Embryonic facial prominence (tissue), 1 donor: ENCODE measurements at regions not wholly inside any gene's neighbourhood (a gene's known extent, or its start where the extent isn't known, plus 50 kb on each side); places are given as distances from the start of the nearest gene placed in this dataset.

Experiments used
- DNase-seq: peaks from one replicate; pipeline ENCODE4 v3.0.0-alpha.2; 2016; ENCODE audit errors: extremely low spot score

DNA sequence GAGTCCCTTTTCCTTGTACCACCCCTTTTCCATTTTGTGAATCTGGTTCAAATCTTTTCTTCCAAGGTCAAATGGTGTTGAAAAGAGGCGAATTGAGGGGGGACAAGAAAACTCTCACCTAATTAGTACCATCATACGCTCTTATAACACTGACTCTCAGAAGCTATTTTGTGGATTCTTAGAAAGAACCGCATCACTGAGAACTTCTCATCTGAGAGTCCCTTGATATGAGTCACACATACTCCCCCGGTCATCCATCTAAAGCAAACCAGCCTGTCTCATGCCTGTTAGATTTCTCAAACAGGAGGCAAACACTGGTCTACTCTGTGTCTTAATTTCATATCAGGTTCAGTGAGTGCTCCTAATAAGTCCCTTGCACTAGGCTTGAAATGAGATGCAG, 76.5 kb upstream of the SPRED1 start:
- DNase-seq: no peak

DNA sequence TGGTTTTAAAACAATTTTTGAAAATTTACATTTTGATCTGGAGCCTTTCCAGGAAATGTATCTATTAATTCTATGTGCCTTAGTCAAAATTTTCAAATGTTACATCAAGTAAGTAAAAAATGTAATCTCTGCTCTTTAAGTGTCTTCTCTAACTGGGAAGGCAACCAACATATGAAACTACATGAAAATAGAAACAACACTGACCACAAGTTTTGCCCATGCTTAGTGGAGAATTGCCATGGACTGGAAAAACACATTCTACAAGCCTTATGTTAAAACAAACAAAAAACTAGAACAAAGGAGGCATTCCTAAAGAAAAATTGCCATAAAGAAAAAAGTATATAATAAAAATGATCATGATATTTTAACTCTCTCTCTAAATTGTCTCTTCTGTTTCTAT, 75.9 kb upstream of the SPRED1 start:
- no peak for DNase-seq

DNA sequence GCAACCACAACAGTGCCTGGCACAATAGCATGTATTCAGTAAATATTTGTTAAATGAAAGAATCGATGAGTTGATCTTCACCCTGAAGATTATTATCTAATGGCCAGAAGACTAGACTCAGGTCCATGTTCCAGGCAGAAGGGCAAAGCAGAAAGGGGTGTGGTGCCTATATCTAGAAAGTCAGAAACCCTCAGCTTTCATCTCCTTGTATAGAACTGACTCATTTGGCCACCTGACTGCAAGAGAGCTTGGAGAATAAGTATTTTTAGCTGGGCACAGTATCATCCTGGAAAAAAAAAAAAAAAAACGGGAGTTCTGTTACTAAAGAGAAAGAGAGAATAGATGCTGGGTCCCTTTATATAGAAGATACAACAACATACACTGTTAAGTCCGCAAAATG, 69.7 kb upstream of the SPRED1 start:
- no peak for DNase-seq

DNA sequence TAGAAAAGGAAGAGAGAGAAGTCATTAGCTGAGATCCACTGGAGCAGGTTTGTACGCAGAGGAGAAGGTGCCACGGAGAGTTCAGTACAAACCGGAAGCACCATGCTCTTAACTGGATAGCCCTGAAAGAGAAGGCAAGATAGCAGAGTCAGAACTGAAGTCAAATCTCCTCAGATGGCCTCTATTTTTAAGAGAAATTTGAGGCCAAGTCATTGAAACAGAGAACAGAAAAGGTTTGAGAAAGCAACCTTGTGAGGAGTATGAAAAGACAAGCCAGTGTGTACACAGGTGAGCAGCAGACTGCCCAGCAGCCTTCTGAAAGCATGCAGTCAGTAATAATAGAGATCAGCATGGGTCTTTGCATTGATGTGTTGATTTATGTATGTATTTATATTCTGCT, 66.1 kb upstream of the SPRED1 start:
- no peak for DNase-seq

DNA sequence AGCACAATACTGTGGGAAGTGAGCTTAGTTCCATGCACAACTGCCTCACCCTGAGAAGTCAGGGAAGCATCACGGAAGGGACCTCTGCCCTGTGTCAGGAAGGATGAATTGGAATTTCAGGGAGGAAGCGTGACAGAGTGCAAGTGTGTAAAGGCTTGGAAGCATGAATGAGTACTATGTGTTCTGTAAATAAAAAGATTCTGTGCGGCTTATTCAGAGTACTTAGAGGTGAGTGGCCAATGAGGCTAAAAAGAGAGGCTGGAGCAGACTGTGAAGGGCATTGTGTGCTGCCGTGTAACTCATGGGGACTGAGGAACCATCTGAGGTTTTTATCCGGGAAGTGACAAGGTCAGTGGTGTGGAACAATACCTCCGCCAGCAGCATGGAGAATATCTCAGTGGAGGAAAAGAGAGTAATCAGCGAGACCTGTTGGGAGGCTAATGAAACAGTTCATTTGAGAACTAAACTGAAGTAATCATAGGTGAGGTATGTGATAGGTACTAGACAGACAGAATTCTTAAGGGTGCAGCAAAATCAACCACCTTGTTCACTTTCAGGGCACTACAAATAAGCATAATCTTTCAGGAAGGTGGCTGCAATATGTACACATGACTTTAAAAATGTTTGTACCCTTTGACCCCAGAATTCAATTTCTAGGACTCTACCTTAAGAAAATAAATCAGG, 64.9 kb upstream of the SPRED1 start:
- DNase-seq: no peak

DNA sequence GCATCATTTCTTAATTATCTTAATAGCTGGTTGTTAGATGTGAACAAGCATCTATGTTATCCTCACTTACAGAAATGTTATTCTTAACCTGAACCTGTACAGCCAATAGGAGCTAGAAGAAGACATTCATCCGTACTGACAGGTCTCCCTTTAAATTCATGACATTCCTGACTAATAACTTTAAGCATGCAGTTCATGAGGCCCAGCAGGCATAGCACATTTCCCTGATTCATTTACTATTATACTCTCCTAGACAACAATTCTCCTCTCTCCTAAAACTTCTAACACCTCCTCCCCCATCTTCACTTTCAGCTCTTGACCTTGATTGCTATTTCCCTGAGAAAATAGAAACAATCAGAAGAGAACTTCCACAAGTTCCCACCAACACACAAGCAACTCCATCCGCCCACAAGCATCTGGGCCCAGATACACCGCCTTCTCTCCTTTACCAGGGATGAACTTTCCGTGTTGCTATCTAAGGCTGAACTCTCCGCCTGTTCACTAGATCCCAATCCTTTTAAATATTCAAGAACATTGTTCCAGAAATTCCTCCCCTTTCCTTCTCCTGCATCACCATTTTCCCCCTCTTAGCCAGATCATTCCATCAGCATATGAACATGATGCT, 62.9 kb upstream of the SPRED1 start:
- DNase-seq: no peak

DNA sequence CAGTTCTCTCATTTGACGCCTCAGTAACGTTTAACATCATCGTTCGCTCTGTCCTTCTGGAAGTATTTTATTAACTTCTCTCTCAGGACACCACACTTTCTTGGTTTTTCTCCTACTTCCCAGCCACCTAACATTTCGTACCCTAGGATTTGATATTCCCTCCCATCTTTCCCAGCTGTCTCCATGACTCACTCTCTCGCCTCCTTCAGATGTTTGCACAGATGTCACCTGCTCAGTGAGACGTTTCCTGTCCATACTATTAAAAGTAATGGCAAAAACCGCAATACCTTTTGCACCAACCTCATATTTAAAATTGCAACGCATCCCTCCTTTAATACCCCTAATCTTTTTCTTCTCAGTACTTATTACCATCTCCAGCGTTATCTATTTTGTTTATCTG, 62.1 kb upstream of the SPRED1 start:
- no peak for DNase-seq

DNA sequence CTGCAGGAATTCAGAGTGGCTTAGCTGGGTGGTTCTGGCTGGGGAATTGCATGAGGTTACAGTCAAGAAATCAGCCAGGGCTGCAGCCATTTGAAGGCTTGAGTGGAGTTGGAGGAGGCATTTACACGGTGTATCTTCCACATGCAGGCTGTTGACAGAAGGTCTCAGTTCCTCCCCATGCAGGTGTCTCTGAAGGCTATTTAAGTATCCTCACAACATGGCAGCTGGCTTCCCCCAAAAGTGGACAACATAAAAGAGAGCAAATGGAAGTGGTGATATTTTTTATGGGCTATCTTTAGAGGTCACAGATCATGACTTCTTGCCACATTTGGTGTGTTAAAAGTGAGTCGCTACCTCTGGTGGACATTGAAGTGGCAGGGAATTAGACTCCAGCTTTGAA, 60.1 kb upstream of the SPRED1 start:
- no peak for DNase-seq

DNA sequence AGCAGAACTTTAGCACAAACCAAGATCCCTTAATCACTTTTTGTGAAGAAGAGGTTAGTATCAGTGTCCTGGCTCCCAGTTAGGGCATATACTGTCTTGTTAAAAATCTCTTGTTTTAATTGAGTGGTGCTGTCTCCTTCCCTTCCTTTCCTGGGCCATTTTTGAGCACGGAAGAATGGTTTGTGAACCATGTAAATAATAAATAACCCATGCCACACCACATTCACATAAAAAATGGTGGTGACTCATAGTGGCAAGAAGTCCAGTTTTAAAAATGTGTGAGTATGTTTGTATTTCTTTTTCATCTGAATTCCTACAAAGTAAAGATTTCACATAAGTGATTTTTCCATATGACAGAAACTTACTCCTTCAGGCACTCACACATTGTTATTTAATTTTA, 59.1 kb upstream of the SPRED1 start:
- no peak for DNase-seq

DNA sequence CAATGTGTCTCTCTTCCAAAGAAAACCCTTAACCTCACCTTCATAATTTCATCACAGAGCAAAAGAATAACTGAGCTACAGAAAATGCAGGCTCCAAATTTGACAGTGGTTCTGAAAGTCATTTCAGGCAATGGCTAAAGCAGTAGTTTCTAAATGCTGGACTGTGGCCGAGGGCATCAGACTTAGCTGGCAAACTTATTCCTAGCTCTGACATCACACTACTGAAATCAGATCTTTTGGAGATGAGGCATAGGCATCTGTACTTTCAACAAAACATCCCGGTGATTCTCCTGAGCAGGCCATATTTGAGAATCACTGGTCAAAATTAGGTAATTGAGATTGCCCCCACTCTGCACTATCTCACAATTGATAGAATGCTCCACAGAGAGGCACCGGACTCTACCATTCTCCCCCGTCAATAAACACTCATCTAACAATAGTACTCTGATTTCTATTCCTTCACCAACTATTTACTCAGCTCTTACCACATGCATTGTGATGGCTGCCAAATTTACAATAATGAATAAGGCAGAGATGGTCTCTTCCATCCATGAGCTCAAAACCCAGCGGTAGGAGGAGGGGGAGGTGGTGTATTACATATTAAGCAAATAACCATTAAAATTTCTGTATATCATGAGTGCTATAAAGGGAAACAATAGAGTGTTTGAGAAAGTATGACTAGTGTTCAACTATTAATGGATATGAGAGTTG, 57.3 kb upstream of the SPRED1 start:
- no peak for DNase-seq

DNA sequence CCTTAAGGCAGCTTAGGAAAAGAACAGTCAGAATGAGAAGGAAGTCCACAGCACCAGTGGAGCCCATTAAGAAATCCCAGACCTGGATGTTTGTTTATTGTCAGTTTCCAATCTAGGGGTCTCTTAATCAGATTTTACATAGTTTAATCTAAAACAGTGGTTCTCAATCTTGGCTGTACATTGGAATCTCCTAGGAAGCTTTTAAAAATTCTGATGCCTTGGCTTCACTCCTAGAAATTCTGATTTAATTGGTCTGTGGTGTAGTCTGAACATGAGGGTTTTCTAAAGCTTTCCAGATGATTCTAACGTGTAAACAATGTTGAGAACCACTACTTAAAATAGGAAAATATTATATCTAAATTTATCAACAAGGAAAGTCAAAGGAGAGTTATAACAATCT, 56.6 kb upstream of the SPRED1 start:
- peak; percentile 54 for DNase-seq

DNA sequence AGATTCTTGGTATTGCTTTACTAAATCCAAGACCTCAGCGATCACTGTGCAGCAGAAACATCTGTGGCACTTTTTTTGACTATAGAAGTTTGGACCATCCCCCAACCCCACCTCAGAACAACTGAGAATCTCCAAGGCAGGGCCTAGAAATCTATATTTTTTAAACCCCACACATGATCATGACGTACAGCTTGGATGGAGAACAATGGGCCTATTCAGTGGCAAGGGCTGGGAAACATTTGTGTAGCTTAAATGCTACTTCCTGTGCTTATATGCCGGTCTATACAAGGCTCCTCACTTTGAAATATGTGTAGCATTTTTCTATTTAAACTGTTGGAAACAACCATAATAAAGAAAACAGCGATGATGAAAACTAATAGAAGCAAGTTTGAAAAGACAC, 55.1 kb upstream of the SPRED1 start:
- no peak for DNase-seq

DNA sequence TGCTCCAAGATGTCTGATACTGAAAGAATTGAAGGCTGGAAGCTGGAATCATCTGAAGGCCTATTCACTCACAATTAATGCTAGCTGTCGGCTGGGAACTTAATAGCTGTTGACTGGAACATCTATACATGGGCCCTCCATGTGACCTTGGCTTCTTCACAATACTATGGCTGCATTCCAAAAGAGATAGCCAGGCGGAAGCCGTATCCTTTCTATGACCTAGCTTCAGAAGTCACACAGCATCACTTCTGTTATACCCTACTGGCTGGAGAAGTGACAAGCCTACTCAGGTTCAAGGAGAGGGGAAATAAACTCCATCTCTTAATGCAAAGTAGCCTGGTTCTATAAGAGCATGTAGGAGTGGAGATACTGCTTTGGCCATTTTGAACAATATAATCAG, 50.9 kb upstream of the SPRED1 start:
- DNase-seq: no peak

DNA sequence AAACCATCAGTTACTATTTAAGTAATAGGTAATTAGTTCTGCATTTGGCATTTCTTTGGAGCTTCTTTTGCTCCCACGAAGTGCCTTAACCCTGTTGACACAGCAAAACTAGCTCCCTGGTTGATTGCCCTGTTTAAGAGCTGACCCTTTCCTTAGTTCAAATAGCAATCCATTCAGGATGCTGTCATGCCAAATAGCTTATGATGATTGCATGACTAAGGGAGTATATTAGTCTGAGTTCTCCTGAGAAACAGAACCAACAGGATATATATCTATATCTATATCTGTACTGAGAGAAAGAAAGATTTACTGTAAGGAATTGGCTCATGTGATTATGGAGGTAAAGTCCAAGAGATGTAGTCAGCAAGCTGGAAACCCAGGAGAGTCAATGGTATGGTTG, 50.3 kb upstream of the SPRED1 start:
- DNase-seq: no peak
